ENCODE measurements at regions not wholly inside any gene's neighbourhood (a gene's known extent, or its start where the extent isn't known, plus 50 kb on each side); places are given as distances from the start of the nearest gene placed in this dataset.

DNA sequence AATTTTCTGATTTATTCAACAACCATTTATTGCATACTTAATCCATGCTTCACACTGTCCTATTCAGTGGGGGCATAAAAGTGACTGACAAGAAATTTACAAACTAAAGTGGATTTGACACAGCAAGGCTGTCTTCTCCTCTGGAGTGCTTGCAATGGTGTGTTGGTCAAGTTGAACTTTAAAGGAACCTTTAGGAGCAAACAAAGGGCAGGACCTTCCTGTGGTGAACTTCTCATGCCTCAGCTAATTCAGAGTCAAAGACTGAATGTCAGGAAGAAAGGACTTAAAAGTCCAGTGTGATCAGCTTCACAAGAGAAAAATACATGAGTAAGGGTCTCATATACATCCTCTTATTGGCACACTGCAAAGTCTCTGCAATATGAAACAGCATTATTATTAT lies 60.8 kb upstream of the TENT5A start (continued):
- TF ChIP-seq ZNF660 (tag by site-specific recombination; IDR thresholded peaks at IDR 0.05) (no peak), ZNF544 (tag by site-specific recombination; IDR thresholded peaks at IDR 0.05) (no peak), ZNF335 (tag by site-specific recombination; conservative IDR thresholded peaks at IDR 0.05) (no peak), ZNF132 (tag by site-specific recombination; IDR thresholded peaks at IDR 0.05; ENCODE audit: borderline replicate concordance) (no peak), ZNF211 (tag by site-specific recombination; IDR thresholded peaks at IDR 0.05; ENCODE audit: low read depth) (no peak), MYNN (tag by site-specific recombination; IDR thresholded peaks at IDR 0.05; ENCODE audit: borderline replicate concordance) (no peak), ZNF830 (tag by site-specific recombination; IDR thresholded peaks at IDR 0.05; ENCODE audit: low read depth) (no peak), PRDM1 (tag by site-specific recombination; IDR thresholded peaks at IDR 0.05) (no peak), ZNF426 (tag by site-specific recombination; IDR thresholded peaks at IDR 0.05) (no peak), ZNF654 (tag by site-specific recombination; IDR thresholded peaks at IDR 0.05; ENCODE audit: low read depth) (no peak)
- TF ChIP-seq, protein P1, sequence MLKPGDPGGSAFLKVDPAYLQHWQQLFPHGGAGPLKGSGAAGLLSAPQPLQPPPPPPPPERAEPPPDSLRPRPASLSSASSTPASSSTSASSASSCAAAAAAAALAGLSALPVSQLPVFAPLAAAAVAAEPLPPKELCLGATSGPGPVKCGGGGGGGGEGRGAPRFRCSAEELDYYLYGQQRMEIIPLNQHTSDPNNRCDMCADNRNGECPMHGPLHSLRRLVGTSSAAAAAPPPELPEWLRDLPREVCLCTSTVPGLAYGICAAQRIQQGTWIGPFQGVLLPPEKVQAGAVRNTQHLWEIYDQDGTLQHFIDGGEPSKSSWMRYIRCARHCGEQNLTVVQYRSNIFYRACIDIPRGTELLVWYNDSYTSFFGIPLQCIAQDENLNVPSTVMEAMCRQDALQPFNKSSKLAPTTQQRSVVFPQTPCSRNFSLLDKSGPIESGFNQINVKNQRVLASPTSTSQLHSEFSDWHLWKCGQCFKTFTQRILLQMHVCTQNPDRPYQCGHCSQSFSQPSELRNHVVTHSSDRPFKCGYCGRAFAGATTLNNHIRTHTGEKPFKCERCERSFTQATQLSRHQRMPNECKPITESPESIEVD (tag by site-specific recombination; IDR thresholded peaks at IDR 0.05) = no peak
- TF ChIP-seq, protein P2, sequence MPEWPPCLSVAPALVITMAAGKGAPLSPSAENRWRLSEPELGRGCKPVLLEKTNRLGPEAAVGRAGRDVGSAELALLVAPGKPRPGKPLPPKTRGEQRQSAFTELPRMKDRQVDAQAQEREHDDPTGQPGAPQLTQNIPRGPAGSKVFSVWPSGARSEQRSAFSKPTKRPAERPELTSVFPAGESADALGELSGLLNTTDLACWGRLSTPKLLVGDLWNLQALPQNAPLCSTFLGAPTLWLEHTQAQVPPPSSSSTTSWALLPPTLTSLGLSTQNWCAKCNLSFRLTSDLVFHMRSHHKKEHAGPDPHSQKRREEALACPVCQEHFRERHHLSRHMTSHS (tag by site-specific recombination; IDR thresholded peaks at IDR 0.05) = no peak
- TF ChIP-seq, protein P3, sequence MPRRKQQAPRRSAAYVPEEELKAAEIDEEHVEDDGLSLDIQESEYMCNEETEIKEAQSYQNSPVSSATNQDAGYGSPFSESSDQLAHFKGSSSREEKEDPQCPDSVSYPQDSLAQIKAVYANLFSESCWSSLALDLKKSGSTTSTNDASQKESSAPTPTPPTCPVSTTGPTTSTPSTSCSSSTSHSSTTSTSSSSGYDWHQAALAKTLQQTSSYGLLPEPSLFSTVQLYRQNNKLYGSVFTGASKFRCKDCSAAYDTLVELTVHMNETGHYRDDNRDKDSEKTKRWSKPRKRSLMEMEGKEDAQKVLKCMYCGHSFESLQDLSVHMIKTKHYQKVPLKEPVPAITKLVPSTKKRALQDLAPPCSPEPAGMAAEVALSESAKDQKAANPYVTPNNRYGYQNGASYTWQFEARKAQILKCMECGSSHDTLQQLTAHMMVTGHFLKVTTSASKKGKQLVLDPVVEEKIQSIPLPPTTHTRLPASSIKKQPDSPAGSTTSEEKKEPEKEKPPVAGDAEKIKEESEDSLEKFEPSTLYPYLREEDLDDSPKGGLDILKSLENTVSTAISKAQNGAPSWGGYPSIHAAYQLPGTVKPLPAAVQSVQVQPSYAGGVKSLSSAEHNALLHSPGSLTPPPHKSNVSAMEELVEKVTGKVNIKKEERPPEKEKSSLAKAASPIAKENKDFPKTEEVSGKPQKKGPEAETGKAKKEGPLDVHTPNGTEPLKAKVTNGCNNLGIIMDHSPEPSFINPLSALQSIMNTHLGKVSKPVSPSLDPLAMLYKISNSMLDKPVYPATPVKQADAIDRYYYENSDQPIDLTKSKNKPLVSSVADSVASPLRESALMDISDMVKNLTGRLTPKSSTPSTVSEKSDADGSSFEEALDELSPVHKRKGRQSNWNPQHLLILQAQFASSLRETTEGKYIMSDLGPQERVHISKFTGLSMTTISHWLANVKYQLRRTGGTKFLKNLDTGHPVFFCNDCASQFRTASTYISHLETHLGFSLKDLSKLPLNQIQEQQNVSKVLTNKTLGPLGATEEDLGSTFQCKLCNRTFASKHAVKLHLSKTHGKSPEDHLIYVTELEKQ (tag by site-specific recombination; IDR thresholded peaks at IDR 0.05; ENCODE audit: borderline replicate concordance) = no peak

DNA sequence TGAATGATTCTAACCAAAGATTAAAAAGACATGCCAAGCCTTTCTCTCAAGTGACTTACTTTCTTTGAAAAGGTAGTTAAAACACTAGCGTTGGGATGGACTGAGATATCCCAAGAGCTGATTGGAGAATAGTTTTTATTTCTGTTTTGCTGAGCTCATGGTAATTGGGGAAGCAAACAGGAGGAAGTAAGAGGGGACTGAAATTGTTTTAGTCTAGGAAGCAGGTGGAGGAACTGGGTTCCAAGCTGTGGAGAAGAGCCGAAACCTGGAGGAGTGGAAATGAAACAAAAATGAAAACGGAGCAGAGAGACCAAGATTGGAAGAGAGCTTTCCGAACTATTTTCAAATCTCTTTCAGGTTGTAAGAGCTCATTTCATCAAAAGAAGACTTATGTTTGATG lies 59.9 kb upstream of the TENT5A start:
- Histone ChIP-seq H3K4me1 (ENCODE audit: control insufficient read depth, insufficient read depth, low read length) (peaks cover 3% of the 10 kb centered on the region; the same call in 1 of the 2 replicates), H3K27ac (ENCODE audit: extremely low read depth, low read depth, low read length) (no peak overlapping the region), H3K9me3 (ENCODE audit: control insufficient read depth, insufficient read depth, low read depth, low read length) (no peaks in the 10 kb centered on the region), H3K4me3 (ENCODE audit: low read depth, low read length) (no peak overlapping the region), H3K36me3 (ENCODE audit: control insufficient read depth in 2 of 2, insufficient read depth in 1 of 2, low read length in 2 of 2) (no peaks in the 10 kb centered on the region)
- POLR2A ChIA-PET = interaction anchor here (1.0 kb wide), 1 partner anchor 24 kb away, joined by 5 read pairs; no protein-coding TSS in a partner anchor
- CTCF ChIA-PET = interaction anchor here (0.6 to 0.8 kb wide), 2 partner anchors 52 to 177 kb away, joined by 3 read pairs; no protein-coding TSS in a partner anchor
- no peak for TF ChIP-seq ZNF664 (tag by site-specific recombination; IDR thresholded peaks at IDR 0.05)
- TF ChIP-seq ZNF555 (tag by site-specific recombination; conservative IDR thresholded peaks at IDR 0.05) = no peak
- TF ChIP-seq, protein P4, sequence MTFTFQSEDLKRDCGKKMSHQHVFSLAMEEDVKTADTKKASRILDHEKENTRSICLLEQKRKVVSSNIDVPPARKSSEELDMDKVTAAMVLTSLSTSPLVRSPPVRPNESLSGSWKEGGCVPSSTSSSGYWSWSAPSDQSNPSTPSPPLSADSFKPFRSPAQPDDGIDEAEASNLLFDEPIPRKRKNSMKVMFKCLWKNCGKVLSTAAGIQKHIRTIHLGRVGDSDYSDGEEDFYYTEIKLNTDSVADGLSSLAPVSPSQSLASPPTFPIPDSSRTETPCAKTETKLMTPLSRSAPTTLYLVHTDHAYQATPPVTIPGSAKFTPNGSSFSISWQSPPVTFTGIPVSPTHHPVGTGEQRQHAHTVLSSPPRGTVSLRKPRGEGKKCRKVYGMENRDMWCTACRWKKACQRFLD (tag by site-specific recombination; IDR thresholded peaks at IDR 0.05) = no peak
- no peak for TF ChIP-seq ZSCAN16 (tag by site-specific recombination; IDR thresholded peaks at IDR 0.05)
- TF ChIP-seq ZBTB48 (tag by site-specific recombination; IDR thresholded peaks at IDR 0.05) = no peak
- no peak for TF ChIP-seq WT1 (tag by site-specific recombination; IDR thresholded peaks at IDR 0.05)
- no peak for TF ChIP-seq SCRT1 (tag by site-specific recombination; IDR thresholded peaks at IDR 0.05; ENCODE audit: borderline replicate concordance)
- no peak for TF ChIP-seq ZNF707 (tag by site-specific recombination; IDR thresholded peaks at IDR 0.05)
- TF ChIP-seq ZFHX2 (tag by site-specific recombination; conservative IDR thresholded peaks at IDR 0.05) = no peak
- no peak for TF ChIP-seq KLF8 (tag by site-specific recombination; IDR thresholded peaks at IDR 0.05)
- no peak for TF ChIP-seq ZNF776 (tag by site-specific recombination; IDR thresholded peaks at IDR 0.05; ENCODE audit: borderline replicate concordance)

All from HEK293 (cell line).